LoVo (cell line): ENCODE measurements at regions not wholly inside any gene's neighbourhood (a gene's known extent, or its start where the extent isn't known, plus 50 kb on each side); places are given as distances from the start of the nearest gene placed in this dataset.

Source experiments
- DNase-seq: peaks from one replicate; pipeline ENCODE4 v3.0.0-alpha.2; 2016; ENCODE audit warnings: low spot score

DNA sequence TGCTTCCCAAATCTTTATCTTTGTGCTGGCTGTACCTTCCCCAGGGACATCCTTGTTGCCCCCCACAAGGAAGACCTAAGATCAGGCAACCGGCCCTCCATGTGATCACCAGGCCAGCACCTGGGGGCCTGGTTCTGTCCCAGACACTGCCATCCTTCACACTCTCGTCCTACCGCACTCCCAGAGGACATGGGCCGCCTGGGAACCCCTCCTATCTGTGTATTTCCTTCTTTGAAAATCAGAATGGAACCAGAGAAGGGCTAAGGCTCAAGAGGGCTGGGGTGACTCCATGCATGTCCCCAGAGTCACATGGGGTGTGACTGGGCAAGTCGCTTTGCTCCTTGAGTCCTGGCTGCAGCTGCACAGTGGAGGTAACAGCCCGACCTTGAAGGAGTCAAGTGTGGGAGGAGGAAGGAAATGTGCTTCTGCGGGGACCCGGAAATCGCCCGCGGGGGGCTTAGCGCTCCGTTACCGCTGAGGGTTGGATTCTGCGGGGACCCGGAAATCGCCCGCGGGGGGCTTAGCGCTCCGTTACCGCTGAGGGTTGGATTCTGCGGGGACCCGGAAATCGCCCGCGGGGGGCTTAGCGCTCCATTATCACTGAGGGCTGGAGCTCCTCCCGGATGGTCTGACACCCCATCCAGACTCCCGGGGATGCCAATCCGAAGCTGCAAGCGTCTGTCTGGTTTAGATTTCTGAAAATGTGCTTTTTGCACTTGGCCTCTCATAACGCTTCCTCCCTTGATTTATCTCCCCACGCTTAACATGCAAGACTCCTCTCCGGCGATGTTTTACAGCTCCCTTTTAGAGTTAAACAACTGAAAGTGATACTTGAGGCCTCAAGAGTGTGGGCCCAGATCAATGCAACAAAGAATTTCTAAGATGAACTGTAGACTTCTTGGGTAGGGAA is 278.9 kb downstream of the NPHP4 start:
- DNase-seq: no peak

DNA sequence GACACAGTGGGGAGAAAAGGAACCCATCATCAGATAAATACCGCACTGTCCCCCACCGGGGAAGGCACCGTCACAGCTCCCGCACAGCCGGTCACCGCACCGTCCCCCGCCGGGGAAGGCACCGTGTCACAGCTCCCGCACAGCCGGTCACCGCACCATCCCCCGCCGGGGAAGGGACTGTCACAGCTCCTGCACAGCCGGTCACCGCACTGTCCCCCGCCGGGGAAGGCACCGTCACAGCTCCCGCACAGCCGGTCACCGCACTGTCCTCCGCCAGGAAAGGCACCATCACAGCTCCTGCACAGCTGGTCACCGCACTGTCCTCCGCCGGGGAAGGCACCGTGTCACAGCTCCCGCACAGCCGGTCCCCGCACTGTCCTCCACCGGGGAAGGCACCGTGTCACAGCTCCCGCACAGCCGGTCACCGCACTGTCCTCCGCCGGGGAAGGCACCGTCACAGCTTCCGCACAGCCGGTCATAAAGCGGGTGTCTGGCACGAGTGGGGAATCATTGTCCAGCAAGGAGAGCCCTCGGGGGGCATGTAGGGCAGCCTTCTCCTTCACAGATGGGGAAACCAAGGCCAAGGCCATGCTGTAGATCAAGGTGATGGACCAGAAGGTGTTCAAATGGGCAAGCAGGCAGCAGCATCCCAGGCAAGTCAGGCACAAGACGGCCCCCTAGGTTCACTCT is 280.1 kb downstream of the NPHP4 start:
- no peak for DNase-seq

DNA sequence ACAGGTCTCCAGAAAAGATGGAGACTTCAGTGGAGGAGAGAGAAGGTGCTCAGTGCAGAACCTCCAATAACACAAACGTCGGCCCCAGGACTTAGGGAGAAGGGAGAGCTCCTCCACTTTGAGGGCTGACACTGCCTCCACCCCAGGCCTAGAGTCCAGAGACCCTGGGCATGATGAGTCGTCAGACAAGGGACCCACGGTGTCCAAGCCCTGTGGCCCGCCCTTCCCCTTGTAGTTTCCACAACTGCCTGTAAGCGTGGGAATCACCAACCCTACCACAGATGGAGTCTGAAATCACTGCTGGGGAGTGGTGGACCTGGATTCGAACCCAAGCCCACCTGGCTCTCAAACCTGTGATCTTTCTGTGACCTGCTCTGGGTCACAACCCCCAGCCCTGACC is 281.1 kb downstream of the NPHP4 start:
- no peak for DNase-seq

DNA sequence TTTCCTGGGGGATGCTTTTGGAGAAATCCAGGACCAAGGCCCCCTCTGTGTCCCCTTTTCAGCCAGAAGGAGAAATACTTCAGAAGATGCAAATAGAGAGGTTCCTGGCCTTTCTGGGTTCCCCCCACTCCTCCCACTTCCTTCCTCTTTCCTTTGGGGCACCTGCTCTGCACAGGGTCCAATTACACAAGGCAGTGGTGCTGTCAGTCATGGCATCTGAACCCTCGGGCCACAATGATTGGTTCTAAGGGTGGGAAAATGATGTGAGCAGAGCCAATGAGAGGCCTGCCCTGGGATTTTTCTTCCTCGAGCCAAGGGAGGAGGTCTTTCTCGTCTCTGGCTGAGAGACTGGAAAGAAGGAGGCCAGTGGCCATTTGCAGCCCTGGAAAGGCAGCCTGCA is 282.2 kb downstream of the NPHP4 start:
- DNase-seq: no peak

DNA sequence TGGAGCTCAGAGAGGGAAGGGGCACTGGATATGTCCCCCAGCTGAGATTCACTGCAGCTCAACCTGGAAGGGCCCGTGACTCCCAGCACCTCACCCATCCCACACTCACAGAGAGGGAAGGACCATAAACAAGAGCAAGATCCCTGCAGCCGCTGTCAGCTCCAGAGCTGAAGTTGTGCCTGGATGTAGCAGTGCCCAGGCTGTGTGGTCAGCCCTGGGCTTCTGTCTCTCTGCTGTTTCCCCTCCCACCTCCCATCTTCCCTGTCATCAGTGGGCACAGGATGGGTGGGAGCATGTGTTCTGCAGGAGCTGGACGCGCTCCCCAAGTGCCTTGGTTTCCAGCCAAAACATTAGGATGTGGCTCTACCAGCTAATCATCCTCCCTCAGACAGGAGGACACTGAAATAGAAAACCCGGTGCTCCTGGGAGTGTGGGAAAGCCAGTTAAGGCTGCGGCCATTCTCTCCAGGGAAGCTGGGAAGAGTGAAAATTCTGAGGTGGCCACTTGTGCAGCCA is 282.7 kb downstream of the NPHP4 start:
- DNase-seq: no peak

DNA sequence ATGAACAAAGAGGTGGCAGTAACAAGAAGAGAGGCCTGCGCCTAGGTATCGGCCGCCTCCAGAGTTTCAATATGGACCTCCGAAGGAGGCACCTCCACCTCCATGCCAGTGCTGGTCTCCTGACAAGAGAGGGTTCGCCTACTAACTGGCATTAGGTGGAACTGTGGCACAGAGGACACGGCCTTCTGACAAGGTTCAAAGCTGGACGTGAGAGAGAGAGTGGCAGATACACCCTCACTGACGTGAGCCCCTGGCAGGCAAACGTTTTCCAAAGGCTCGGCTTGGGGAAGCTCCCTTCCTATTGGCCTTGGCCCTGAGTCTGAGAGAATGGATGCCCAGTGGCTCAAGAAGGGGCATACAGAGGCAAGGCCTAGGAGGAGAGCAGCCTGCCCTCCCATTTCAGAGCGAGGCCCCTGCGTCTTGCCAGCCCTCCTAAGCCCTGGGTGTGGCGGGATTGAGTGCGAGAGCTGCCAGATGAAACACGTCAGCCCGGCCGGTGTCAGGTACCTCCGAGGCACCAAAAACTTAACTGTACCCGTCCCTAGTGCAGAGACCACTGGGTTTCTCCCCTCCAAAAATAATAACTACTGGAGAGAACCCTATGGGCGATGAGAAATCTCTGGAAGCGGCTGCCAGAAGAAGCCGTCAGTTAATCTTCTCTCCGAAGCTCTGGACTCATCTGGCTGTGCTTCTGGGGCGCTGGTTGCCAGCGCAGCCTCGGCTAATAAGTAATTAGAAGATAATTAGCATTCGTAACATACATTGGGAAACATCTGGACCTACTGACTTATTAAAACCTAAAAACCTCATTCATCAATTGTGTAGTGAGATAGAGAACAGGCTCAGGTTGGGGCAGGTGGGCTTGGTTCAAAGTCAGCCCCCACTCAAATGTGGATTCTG is 283.6 kb downstream of the NPHP4 start:
- DNase-seq: no peak

DNA sequence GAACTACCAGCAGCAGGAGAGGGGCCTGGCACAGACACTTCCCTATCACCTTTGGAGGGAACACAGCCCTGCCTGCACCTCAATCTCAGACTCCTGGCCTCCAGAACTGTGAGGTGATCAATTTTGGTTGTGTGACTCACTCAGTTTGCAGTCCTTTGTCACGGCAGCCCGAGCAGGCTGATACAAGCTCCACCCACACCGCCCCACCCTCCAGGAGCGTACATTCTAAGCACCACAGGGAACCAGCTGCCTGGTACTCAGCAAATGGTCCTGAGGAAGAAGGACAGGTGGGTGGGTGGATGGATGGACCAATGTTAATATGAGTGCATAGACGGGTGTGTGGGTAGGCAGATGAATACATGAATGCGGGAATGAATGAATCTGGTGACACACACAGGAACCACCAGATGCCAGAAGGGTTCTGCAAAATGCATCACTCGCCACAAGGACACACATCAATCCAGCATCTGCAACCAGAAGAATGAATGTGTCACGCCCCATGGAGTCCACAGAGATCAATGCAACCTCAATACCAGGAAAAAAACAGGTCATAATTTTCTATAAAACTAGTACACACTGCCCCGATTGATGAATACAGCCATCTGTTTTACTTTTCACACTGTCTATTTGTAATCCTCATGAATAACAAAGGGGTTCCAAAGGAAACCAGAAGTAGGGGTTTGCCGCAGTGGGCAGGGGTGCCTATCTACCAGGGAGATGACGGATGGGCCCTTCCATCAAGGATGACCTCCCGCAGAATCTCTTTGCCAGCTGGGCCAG is 284.5 kb downstream of the NPHP4 start:
- peak; percentile 2 for DNase-seq

DNA sequence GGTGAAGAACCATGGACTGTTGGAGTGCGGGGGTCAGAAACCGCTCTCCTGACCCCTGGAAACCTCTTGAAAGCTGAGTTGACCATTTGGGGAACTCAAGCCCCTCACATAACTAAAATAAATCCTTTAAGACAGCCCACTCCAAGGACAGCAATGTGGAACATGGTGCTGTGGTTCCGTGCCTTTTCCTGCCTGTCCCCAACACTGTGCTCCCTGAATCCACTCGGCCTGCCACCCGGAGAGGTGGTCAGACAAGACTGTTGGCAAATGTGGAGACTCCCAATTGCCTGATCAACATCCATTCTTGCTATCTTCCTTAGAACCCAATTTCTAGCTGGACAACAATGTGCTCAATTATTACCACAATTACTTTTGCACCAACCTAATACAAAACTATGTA is 286.0 kb downstream of the NPHP4 start:
- no peak for DNase-seq

DNA sequence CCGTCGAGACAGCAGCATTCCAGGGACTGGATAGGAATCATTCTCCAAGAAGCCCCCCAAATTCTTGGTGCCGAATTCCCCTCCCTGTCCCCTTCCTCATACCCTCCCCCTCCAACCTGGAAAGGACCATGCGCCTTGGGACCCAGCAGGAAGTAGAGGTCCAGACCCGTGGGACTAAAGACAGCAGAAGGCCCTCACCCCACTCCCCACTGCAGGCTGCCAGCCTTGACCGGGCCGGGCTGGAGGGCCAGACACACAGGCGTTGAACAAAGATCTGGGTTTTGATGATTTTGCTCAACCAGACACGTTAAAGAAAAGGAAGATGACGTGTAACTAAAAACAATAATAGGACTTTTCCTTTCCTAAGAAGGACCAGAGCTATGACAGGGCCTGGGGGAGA is 286.5 kb downstream of the NPHP4 start:
- DNase-seq: no peak

DNA sequence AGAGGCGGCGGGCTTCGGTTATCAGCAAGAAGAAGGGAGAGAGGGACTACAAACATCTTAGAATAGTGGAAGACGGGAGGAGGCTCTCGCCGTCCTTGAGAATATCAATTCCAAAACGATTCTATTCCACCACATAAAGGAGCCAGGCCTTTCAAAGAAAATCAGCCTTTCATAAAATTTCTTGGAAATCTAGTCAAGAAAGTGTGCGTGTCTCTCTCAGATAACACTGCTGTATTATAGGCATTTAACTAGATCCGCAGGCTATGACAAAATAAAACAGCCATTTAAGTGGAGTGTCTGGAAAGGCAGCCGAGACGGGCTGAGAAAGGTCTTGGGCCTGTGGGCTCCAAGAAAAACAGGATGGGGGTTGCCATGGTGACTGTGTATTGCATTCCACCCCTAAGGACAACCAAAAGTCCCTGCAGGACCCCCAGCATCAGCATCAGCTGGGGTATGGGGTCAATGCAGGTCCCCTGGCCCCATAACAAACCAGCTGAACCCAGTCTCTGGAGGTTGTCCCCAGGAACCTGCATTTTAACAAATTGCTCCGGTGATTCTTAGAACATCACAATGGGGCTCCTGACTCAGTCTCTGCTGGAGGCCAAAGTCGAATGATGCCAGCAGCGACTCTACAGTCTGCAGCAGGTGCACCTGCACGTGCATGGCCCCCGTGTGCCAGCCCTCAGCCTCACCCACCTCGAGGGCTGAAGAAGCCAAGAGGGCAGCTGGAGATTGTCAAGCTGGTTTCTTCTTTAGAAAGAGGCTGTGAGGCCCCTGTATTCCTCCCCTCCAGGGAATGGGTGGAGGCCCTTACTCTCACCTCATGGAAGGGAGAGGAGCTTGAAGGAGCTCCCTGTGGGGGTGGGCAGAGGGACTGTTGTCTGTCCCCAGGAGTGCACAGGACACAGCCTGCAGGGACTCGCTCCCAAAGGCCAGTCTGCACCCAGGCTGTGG is 287.4 kb downstream of the NPHP4 start:
- DNase-seq: no peak

DNA sequence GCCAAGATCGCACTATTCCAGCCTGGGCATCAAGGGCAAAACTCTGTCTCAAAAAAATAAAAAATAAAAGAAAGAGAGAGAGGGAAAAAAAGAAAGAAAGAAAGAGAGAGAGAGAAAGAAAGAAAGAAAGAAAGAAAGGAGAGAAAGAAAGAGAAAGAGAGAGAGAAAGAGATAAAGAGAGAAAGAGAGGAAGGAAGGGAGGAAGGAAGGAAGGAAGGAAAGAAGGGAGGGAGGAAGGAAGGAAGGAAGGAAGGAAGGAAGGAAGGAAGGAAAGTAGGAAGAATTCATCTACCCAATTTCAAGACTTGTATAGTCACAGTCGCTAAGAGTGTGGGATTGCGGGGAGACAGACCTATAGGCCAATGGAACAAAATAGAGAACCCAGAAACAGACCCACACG is 290.6 kb downstream of the NPHP4 start:
- DNase-seq: no peak

DNA sequence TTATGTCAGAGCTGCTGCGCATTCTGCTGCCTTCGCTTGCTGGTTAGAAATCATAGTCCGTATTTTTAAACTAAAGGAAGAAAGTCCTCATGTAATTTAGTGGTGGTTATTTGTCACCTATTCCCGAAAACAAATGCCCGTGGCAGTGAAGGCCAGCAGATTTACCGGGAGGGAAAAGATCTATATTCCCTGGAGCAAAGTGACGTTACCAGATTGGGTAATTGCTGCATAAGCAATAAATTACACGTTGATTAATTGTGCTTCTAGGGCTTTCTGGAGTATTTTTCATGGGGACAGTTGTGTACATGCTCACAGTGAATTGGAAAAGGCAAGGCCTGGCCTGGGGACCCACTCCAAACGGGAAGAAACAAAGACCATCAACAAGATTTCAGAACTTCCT is 298.7 kb downstream of the NPHP4 start:
- no peak for DNase-seq

DNA sequence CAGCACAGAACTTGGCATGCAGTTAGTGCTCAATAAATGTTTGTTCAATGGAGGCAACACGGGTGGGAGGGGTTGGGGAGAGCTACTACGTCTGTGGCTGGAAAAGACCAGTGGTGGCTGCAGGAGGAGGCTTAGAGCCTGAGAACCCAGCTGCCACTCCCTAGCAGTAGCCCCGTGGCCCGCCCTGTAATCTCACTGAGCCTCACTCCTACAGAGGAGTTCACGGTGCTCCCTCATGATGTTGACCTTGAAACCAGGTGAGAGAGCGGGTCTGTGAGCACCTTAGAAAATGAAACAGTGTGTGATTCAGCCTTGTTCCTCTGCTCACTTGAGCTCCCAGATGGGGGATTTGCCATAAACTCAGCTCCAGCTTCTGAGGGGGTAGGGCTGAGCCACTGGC is 299.6 kb downstream of the NPHP4 start:
- no peak for DNase-seq

DNA sequence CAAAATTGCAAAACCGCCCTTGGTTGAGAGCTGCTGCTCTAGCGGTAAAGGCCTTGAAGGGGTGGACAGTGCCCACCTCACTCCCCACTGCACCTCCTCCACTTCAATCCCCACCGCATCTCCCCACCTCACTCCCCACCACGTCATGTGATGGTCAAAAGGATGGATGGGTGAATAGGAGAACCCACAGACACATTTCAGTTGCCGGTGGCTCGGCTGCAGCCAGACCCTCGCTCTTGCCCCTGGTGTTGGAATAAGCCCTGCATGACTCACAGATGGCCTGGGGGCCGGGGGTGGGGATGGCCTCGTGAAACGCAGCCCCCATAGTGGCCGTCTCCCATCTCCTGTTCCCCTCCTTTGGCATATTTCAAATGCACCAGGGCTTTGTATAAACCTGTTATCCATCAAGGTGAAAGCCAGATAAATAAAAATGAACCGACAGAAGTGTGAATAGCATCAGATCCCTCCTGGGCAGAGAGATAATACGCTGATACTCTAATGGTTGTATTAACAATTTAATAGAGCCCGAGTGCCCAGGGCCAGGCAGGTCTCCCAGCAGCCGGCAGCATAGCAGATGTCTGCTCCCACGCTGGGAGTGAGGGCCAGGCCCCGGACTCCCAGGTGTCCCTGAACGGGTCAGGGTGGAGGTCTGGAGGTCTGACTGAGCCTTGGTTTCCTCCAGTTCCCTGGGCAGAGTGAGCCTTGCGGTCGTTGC is 300.3 kb downstream of the NPHP4 start:
- no peak for DNase-seq

DNA sequence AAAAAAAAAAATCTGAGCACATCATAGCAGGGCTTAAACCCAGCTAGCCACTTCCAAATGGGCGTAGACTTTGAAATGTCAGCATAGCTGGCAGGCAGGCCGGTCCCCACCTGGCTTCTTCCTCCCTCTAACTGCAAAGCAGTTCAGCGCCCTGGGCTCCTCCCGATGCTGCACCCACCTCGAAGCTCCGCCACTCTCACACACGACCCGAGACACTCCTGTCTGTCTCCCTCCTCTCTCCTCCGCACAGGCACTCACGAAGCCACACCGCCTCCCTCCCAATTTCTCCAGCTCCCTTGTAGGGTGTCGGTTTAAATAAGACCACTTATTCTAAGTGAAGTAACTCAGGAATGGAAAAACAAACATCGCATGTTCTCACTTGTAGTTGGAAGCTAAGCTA is 301.3 kb downstream of the NPHP4 start:
- DNase-seq: no peak

DNA sequence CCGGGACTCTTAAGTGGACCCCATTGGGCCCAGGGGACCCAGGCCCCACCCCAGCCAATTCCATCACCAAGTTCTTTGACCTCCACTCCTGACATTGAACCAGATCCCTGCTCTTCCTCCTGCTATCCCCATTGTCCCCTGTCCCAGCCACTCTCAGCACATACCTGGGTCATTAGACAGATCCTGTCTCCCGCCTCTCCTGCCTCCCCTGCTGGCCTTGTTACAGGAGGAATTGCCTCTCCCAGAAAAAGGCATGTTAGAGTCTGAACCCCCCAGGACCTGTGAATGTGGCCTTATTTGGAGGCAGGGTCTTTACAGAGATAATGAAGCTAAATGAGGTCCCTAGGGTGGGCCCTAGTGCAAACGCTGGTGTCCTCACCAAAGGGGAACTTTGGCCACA is 301.9 kb downstream of the NPHP4 start:
- DNase-seq: no peak

DNA sequence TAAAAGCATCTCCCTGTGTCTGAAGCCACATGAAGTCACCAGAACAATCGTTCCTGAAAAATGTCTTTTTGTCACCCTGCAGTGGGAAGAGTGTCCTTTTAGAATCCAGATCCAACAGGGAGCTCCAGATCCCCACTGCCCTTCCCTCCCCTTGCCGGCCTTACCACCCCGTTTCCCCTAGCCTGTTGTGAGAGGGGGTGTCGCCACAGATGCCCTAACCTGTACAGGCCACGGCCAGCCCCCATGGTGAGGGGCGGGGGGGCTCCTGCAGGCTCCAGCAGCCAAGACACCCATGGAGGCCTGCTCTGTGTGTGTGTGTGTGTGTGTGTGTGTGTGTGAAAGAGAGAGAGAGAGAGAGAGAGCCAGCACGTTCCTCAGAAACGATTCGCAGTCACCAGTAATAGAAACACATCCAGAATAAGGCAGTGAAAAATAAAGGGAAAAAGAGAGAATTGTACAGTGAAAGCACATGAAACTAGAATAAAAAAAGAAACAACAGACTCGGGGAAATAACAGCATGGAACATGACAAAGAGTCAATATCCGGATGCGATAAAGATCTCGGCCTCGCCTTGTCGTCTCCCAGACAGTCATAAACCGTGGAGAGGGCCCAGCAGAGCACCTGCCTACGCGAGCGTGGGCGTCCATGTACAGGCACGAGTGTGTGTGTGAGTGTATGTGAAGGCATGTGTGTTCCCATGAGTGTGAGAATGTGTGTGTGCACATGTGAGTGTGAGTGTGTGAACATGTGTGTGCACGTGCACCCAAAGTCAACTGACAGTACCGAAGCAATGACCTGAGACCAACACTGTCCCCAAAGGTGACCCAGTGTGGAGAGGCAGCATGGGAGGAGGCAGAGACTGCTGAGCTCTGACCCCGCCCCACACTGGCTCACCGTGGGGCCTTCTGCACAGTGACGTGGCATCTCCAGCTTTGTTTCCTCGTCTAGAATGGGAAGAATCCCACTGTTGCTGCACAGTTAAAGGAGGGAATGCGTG is 303.8 kb downstream of the NPHP4 start:
- peak; percentile 12 for DNase-seq

DNA sequence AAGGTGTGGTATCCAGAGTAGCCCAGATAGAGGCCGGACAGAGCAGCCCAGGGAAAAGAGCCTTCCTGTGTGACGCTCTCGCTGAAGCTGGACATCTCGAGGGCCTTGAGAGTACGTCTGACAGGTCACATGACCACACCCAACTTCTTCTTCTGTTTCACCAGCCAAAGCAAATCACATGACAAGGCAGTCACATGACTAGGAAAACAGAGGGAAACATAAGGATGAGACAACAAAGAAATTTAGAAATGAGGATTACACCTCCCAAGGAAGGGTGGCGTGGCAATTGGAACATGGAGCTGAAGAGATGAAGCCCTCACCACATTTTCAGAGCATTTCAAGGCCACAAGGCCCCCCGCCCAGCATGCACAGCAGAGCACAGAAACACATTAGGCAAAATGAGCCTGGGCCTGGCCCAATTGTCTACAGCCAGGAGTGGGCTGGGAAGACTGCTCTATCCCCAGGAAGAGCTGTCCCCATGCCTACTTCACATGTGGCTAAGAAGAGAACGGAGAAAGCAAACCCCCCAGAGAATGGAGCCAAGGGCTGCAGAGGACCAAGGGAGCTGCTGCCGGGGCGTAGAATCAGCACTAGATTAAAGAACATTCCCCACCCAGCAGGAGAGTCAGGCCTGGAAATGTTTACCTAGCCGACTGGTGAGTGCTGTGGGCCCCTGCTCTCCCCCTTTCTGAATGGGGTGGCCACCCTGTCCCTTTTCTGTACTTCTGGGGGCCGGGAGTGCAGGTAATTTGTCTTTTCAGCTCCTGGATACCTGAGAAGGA is 305.1 kb downstream of the NPHP4 start:
- no peak for DNase-seq
